ENCODE measurements at regions not wholly inside any gene's neighbourhood (a gene's known extent, or its start where the extent isn't known, plus 50 kb on each side); places are given as distances from the start of the nearest gene placed in this dataset.

DNA sequence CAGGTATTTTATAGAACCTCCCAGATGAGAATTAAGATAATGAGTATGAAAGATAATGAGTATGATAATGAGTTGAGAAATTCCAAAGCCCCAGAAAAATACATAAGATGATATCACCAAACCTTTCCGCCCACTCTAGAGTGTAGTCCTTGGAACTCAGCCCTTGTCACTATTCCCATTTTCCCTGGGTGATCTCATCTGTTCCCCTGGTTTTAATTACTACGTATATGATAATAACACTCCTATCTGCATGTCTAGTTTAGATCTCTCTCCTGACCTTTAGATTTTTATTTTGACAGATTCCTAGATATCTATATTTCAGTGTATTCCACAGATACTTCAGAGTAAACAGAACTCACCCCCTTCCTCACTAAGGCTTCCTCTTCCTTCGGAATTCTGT is 51.0 kb upstream of the ASIP start:
- no peak overlapping the region for H3K4me3 ChIP-seq (ENCODE audit: low read depth, low read length)
- TF ChIP-seq, protein P1, sequence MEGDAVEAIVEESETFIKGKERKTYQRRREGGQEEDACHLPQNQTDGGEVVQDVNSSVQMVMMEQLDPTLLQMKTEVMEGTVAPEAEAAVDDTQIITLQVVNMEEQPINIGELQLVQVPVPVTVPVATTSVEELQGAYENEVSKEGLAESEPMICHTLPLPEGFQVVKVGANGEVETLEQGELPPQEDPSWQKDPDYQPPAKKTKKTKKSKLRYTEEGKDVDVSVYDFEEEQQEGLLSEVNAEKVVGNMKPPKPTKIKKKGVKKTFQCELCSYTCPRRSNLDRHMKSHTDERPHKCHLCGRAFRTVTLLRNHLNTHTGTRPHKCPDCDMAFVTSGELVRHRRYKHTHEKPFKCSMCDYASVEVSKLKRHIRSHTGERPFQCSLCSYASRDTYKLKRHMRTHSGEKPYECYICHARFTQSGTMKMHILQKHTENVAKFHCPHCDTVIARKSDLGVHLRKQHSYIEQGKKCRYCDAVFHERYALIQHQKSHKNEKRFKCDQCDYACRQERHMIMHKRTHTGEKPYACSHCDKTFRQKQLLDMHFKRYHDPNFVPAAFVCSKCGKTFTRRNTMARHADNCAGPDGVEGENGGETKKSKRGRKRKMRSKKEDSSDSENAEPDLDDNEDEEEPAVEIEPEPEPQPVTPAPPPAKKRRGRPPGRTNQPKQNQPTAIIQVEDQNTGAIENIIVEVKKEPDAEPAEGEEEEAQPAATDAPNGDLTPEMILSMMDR (IDR thresholded peaks at IDR 0.05; ENCODE audit: low read depth, low read length), result no peak

DNA sequence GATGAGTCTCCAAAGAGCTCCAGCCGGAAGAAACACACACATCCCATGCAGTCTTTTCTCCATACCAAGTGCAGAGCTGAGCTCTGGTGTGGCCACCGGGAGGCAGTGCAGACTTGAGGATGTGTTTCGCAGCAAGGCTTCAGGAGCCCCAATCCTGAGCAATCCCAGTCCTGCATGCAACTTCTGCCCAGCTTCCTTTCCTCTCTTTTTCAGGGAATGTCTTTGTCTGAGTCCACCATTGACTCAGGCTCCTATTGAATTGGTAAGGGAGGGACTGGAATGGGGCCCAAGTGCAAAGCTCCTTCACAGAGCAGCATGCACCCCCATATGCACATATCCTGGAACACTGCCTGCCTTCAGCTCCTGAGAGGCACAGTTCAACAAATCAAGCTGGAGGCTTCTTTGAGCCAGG is 50.5 kb upstream of the ASIP start:
- TF ChIP-seq, protein P1 (IDR thresholded peaks at IDR 0.05; ENCODE audit: low read depth, low read length), result peak; percentile 81
- H3K4me3 ChIP-seq (ENCODE audit: low read depth, low read length), result no peak overlapping the region
